UCSD-AML1 (cell line): ENCODE measurements at regions not wholly inside any gene's neighbourhood (a gene's known extent, or its start where the extent isn't known, plus 50 kb on each side); places are given as distances from the start of the nearest gene placed in this dataset.
"Not testable (repeated sequence)": the region's sequence is repeated elsewhere in the genome, so short reads cannot be mapped to it uniquely, and the experiment has no call there.

Source experiments
- DNase-seq: peaks from one replicate; lab custom pipeline; 2025; ENCODE audit not compliant: unreplicated experiment; lab: John Stamatoyannopoulos, UW

- DNase-seq, result not testable (repeated sequence)
Observed at GRCh38 chr4:142897518-142897917, 51.4 kb upstream of the INPP4B start.

- DNase-seq, result no peak
Observed at GRCh38 chr4:142900622-142901021, 54.5 kb upstream of the INPP4B start.

GRCh38 chr4:142901166-142901662, 55.1 kb upstream of the INPP4B start:
- DNase-seq, result no peak

GRCh38 chr4:142903617-142904016, 57.5 kb upstream of the INPP4B start:
- not testable (repeated sequence) for DNase-seq

- DNase-seq, result no peak
Observed at GRCh38 chr4:142909908-142910307, 63.8 kb upstream of the INPP4B start.

- DNase-seq, result no peak
Observed at GRCh38 chr4:142913034-142913433, 66.9 kb upstream of the INPP4B start.

- DNase-seq, result no peak
Observed at GRCh38 chr4:142913461-142914030, 67.4 kb upstream of the INPP4B start.

- DNase-seq, result no peak
Observed at GRCh38 chr4:142917678-142918077, 71.6 kb upstream of the INPP4B start.

- no peak for DNase-seq
Observed at GRCh38 chr4:142922720-142923119, 76.6 kb upstream of the INPP4B start.

- DNase-seq, result no peak
Observed at GRCh38 chr4:142923619-142924018, 77.5 kb upstream of the INPP4B start.

- no peak for DNase-seq
Observed at GRCh38 chr4:142925161-142925560, 79.1 kb upstream of the INPP4B start.

- DNase-seq, result no peak
Observed at GRCh38 chr4:142927721-142928120, 81.6 kb upstream of the INPP4B start.

GRCh38 chr4:142929526-142929925, 83.4 kb upstream of the INPP4B start:
- DNase-seq, result no peak

GRCh38 chr4:142933207-142933606, 87.1 kb upstream of the INPP4B start:
- DNase-seq, result no peak

- DNase-seq, result no peak
Observed at GRCh38 chr4:142940425-142941330, 94.6 kb upstream of the INPP4B start.

GRCh38 chr4:142944565-142944964, 98.5 kb upstream of the INPP4B start:
- DNase-seq, result no peak

GRCh38 chr4:142952821-142953580, 106.9 kb upstream of the INPP4B start:
- no peak for DNase-seq

- DNase-seq, result no peak
Observed at GRCh38 chr4:142954415-142954814, 108.3 kb upstream of the INPP4B start.

GRCh38 chr4:142955501-142955900, 109.4 kb upstream of the INPP4B start:
- DNase-seq, result no peak

GRCh38 chr4:142959173-142959572, 113.1 kb upstream of the INPP4B start:
- no peak for DNase-seq

- DNase-seq, result no peak
Observed at GRCh38 chr4:142960126-142960525, 114.0 kb upstream of the INPP4B start.
